Uterus (tissue), 3 donors: ENCODE measurements at regions not wholly inside any gene's neighbourhood (a gene's known extent, or its start where the extent isn't known, plus 50 kb on each side); places are given as distances from the start of the nearest gene placed in this dataset.

Experiments used
- DNase-seq, 2 donors: peaks; one replicate each; pipeline ENCODE4 v3.0.0-alpha.2; 2019 to 2020
- H3K27ac ChIP-seq, 2 donors: fragments of 200-600 bp; sonication (generic); 1 replicate in 1 of 2; 2 replicates in 1 of 2; pipeline ENCODE4 v1.5.1; 2016 to 2018
- H3K27me3 ChIP-seq, 2 donors: fragments of 200-600 bp; sonication (generic); one replicate each; pipeline ENCODE4 v1.5.1; 2018 to 2019; ENCODE audit warnings: control low read depth in 1 of 2
- H3K36me3 ChIP-seq, 2 donors: fragments of 200-600 bp; sonication (generic); one replicate each; pipeline ENCODE4 v1.5.1; 2019; ENCODE audit warnings: control low read depth in 1 of 2
- H3K4me1 ChIP-seq, 2 donors: fragments of 200-600 bp; sonication (generic); one replicate each; pipeline ENCODE4 v1.5.1; 2018 to 2019; ENCODE audit warnings: control low read depth in 1 of 2
- H3K4me3 ChIP-seq, 2 donors: fragments of 200-600 bp; sonication (generic); 1 replicate in 1 of 2; 2 replicates in 1 of 2; pipeline ENCODE4 v1.5.1; 2018 to 2019; ENCODE audit warnings: mild to moderate bottlenecking in 1 of 2
- H3K9me3 ChIP-seq, 2 donors: fragments of 200-600 bp; sonication (generic); one replicate each; pipeline ENCODE4 v1.5.1; 2019; ENCODE audit warnings: control low read depth in 1 of 2
- POLR2A ChIP-seq, 2 donors: fragments of 450-650 bp; IDR thresholded peaks; one replicate each; pipeline ENCODE4 v1.6.1; 2016; ENCODE audit warnings: antibody characterized with exemption in 2 of 2, mild to moderate bottlenecking in 1 of 2, moderate library complexity in 1 of 2
- intact Hi-C: fragments of 100-400 bp; cut with DNase I; formaldehyde crosslinking; loops from one replicate; pipeline ENCODE4 v1.15.1; 2023; ENCODE audit warnings: low total_unique reads
- TF ChIP-seq, protein P1 (sequence below), 4 experiments: fragments of 200-600 bp in 2 of 4; fragments of 450-650 bp in 2 of 4; sonication (generic) in 2 of 4; IDR thresholded peaks; one replicate each; pipeline ENCODE4 v1.5.1; 2016 to 2019; ENCODE audit warnings: antibody characterized with exemption in 4 of 4, mild to moderate bottlenecking in 2 of 4, moderate library complexity in 1 of 4
- donor health status: DM: yes; HTN: yes; CAD: no.

GRCh38 chr11:22974251-22974650 is 114.0 kb upstream of the CCDC179 start:
- H3K4me3 ChIP-seq: no peak overlapping the region
- intact Hi-C loops: no loop called here
- no peaks in the 10 kb centered on the region for H3K9me3 ChIP-seq
- TF ChIP-seq, protein P1, sequence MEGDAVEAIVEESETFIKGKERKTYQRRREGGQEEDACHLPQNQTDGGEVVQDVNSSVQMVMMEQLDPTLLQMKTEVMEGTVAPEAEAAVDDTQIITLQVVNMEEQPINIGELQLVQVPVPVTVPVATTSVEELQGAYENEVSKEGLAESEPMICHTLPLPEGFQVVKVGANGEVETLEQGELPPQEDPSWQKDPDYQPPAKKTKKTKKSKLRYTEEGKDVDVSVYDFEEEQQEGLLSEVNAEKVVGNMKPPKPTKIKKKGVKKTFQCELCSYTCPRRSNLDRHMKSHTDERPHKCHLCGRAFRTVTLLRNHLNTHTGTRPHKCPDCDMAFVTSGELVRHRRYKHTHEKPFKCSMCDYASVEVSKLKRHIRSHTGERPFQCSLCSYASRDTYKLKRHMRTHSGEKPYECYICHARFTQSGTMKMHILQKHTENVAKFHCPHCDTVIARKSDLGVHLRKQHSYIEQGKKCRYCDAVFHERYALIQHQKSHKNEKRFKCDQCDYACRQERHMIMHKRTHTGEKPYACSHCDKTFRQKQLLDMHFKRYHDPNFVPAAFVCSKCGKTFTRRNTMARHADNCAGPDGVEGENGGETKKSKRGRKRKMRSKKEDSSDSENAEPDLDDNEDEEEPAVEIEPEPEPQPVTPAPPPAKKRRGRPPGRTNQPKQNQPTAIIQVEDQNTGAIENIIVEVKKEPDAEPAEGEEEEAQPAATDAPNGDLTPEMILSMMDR (IDR thresholded peaks at IDR 0.05): no peak
- no peaks in the 10 kb centered on the region for H3K4me1 ChIP-seq
- DNase-seq: no peak
- H3K36me3 ChIP-seq: no peaks in the 10 kb centered on the region
- H3K27ac ChIP-seq: no peak overlapping the region
- H3K27me3 ChIP-seq: no peaks in the 10 kb centered on the region

GRCh38 chr11:22976146-22976545 is 115.9 kb upstream of the CCDC179 start:
- intact Hi-C loops: no loop called here
- H3K4me1 ChIP-seq: no peaks in the 10 kb centered on the region
- H3K27me3 ChIP-seq: no peaks in the 10 kb centered on the region
- H3K27ac ChIP-seq: no peak overlapping the region
- DNase-seq: no peak
- H3K9me3 ChIP-seq: no peaks in the 10 kb centered on the region
- H3K4me3 ChIP-seq: no peak overlapping the region
- no peaks in the 10 kb centered on the region for H3K36me3 ChIP-seq
- TF ChIP-seq, protein P1 (IDR thresholded peaks at IDR 0.05): no peak
- TF ChIP-seq POLR2A (IDR thresholded peaks at IDR 0.05): no peak

DNA sequence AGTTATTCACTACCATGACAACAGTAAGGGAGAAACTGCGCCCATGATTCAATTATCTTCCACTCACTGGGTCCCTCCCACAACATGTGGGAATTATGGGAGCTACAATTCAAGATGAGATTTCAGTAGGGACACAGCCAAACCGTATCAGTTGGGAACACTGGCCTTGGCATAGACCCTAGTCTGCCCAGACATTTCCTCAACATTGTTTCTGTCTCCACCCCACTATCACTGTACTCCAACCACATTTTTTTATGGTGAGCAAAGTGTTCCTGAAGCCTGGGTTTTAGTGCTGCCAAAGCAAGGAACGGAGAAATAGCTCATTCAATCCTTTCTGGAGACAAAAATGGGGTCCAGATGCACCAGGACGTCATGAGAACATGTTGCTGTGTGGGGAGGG is 122.6 kb upstream of the CCDC179 start:
- Histone ChIP-seq H3K36me3 (no peaks in the 10 kb centered on the region), H3K27me3 (no peaks in the 10 kb centered on the region), H3K27ac (no peak overlapping the region), H3K9me3 (no peaks in the 10 kb centered on the region), H3K4me1 (no peaks in the 10 kb centered on the region), H3K4me3 (no peak overlapping the region)
- intact Hi-C loops: no loop called here
- DNase-seq: no peak
- TF ChIP-seq POLR2A (IDR thresholded peaks at IDR 0.05): no peak
- TF ChIP-seq, protein P1 (IDR thresholded peaks at IDR 0.05): no peak

- Histone ChIP-seq H3K9me3 (no peaks in the 10 kb centered on the region), H3K27me3 (no peaks in the 10 kb centered on the region), H3K27ac (no peak overlapping the region), H3K36me3 (no peaks in the 10 kb centered on the region), H3K4me1 (no peaks in the 10 kb centered on the region), H3K4me3 (no peak overlapping the region)
- TF ChIP-seq, protein P1 (IDR thresholded peaks at IDR 0.05): no peak
- TF ChIP-seq POLR2A (IDR thresholded peaks at IDR 0.05): no peak
- intact Hi-C loops: no loop called here
- DNase-seq: no peak
Observed at GRCh38 chr11:22984045-22984444, 123.8 kb upstream of the CCDC179 start.

GRCh38 chr11:22989371-22989770 is 129.1 kb upstream of the CCDC179 start:
- no peak for TF ChIP-seq POLR2A (IDR thresholded peaks at IDR 0.05)
- TF ChIP-seq, protein P1 (IDR thresholded peaks at IDR 0.05): no peak
- no peaks in the 10 kb centered on the region for H3K36me3 ChIP-seq

More at GRCh38 chr11:22989371-22989770, 129.1 kb upstream of the CCDC179 start:
- intact Hi-C loops: no loop called here
- Histone ChIP-seq H3K27ac (no peak overlapping the region), H3K4me1 (no peaks in the 10 kb centered on the region), H3K27me3 (no peaks in the 10 kb centered on the region), H3K9me3 (no peaks in the 10 kb centered on the region), H3K4me3 (no peak overlapping the region)
- DNase-seq: no peak
